Neural cell (in vitro differentiated cells): ENCODE measurements at regions not wholly inside any gene's neighbourhood (a gene's known extent, or its start where the extent isn't known, plus 50 kb on each side); places are given as distances from the start of the nearest gene placed in this dataset.

Experiments
- CTCF ChIP-seq: fragments of 450-650 bp; IDR thresholded peaks from 2 replicates; pipeline ENCODE4 v1.5.1; 2014; ENCODE audit warnings: antibody characterized with exemption, mild to moderate bottlenecking, moderate library complexity; ENCODE audit not compliant: poor library complexity, severe bottlenecking
- POLR2AphosphoS5 ChIP-seq: IDR thresholded peaks from 2 replicates; pipeline ENCODE4 v1.6.1; 2012
- RAD21 ChIP-seq: fragments of 450-650 bp; conservative IDR thresholded peaks from 2 replicates; pipeline ENCODE4 v1.6.1; 2014; ENCODE audit warnings: antibody characterized with exemption, mild to moderate bottlenecking, moderate library complexity
- REST ChIP-seq: IDR thresholded peaks from 2 replicates; pipeline ENCODE4 v1.6.1; 2012; ENCODE audit warnings: borderline replicate concordance

GRCh38 chr5:108606185-108606584 lies 141.5 kb upstream of the FER start:
- TF ChIP-seq CTCF (no peak), RAD21 (no peak), POLR2AphosphoS5 (no peak), REST (no peak)
